ENCODE measurements at regions not wholly inside any gene's neighbourhood (a gene's known extent, or its start where the extent isn't known, plus 50 kb on each side); places are given as distances from the start of the nearest gene placed in this dataset.
A peak's percentile ranks its signal among the peaks of the same experiment; 100 is the strongest.

DNA sequence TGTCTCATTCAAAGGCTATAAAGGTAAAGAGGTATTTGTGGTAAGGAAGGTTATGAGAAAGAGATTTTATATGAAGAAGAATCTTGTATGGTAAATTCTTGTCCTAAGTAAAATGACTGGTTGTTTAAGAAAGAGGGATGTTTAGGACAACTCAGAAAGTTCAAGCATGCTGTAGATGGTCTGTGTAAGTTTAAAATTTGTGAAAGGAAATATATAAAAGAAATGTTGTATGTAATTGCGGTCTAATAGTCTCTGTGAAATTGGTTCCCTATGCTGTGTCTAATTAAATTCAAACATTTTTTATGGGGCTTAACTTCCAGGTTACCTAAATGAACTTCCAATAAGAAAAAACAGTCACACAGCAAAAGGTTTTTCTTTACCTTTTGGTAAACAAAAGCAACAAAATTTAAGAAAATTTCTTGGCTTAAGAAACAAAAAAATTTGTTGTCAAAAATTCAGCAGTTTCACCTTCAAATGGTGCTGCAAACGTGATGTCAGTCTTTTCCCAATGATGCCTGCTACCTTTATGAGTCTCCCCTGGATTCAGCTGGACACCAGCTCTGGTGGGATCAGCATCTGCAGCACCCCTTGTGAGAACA is 83.0 kb upstream of the FCN1 start:
- DNase-seq (ENCODE audit: low read depth, low spot score), result no peak
- in situ Hi-C loops (cut with HindIII; ENCODE audit: low pct_unique_long_range_greater_than_20kb, low sequenced_read_pairs), result no loop called here

DNA sequence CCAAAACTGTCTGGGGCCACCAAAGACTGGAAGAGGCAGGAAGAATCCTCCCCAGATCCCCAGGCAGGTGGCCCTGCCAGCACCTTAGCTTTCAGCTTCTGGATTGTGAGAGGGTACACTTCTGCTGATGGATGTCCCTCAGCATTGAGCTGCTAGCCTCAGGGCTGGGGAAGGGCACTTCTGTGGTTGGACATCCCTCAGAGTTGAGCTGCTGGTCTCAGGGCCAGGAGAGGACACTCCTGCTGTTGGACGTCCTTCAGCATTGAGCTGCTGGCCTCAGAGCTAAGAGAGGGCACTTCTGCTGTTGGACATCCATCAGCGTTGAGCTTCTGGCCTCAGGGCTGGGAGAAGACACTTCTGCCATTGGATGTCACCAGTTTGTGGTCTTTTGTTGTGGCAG is 83.8 kb upstream of the FCN1 start:
- in situ Hi-C loops (cut with HindIII; ENCODE audit: low pct_unique_long_range_greater_than_20kb, low sequenced_read_pairs), result no loop called here

DNA sequence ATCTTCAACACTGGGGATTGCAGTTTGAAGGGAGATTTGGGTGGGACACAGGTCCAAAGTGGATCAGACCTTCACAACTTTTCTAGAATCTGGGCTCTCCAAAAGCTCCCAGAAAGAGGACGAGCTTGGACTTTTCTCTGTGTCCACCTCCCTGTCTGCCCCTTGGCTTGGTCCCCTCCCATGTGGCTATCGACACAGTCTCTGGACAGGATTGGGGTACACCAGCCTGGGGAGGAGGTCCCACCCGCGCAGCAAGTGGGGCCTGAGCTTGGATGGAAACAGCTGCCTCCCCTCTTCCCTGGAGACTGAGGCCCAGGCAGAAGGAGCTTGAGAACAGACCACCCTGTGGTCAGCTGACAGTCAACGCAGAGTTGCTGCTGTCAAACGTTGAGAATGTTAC is 84.6 kb upstream of the FCN1 start:
- no peak for DNase-seq (ENCODE audit: low read depth, low spot score)
- in situ Hi-C loops (cut with HindIII; ENCODE audit: low pct_unique_long_range_greater_than_20kb, low sequenced_read_pairs), result no loop called here

More for the DNA sequence above, 83.8 kb upstream of the FCN1 start:
- no peak for DNase-seq (ENCODE audit: low read depth, low spot score)

DNA sequence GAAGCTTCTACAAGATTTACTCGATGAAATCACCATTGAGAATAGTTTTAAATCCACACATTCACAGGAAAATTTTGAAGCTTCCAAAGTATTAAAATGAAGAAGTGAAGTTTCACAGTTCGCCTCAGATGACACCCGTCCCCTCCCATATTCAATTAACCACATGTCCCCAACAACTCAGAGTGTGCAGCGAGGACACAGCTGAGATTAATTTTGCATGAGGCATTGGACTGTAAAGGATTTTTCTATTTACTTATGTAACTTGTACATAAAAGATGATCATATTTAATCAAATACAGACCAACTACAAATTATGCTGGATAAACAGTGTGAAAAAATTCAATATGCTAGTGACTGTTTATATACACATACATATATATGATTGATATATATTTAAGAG is 84.7 kb upstream of the OLFM1 start:
- no peak for DNase-seq (ENCODE audit: low read depth, low spot score)
- in situ Hi-C loops (cut with HindIII; ENCODE audit: low pct_unique_long_range_greater_than_20kb, low sequenced_read_pairs), result no loop called here

DNA sequence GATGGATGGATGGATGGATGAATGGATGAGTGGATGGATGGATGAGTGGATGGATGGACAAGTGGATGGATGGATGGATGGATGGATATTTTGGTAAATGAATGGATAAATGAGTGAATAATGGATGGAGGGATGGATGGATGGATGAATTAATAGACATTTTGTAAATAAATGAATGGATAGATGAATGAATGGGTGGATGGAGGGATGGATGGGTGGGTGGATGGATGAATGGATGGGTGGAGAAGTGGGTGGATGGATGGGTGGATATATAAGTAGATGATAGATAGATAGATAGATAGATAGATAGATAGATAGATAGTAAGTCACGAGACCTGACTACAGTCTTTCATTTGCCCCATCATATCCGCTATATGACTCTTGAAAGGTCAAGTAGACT is 82.7 kb upstream of the OLFM1 start:
- DNase-seq (ENCODE audit: low read depth, low spot score), result no peak
- in situ Hi-C loops (cut with HindIII; ENCODE audit: low pct_unique_long_range_greater_than_20kb, low sequenced_read_pairs), result no loop called here

DNA sequence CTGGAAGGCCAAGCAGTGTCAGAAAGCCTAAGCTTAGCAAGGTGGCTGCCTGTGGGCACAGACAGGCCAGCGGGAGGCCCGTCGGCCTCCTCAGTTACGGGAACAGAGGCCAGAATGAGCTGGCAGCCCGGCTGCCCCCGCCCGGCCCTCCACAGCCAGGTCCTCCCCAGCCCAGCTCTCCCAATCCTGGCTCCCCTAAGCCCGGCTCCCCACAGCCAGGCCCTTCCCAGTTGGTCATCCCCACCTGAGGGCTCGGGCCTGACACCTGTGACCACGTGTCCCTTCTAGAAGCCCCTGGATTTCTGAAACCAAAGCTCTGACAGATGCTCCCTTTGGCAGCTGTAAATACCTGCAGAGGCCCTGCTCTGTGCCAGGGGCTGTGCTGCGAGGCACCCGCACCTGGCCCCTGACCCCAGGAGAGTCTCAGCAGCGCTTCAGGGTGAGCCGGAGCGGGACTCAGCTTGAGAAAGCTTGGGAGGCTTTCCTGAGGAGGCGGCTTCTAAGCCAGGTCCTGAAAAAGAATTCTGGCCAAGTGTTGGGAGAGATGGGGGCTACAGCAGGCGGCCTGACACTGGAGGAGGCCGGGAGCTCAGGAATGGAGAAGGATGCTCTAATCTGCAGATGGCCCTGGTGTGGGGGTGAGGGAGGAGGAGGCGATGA is 80.4 kb upstream of the OLFM1 start:
- in situ Hi-C loops (cut with HindIII; ENCODE audit: low pct_unique_long_range_greater_than_20kb, low sequenced_read_pairs), result no loop called here
- DNase-seq (ENCODE audit: low read depth, low spot score), result no peak

DNA sequence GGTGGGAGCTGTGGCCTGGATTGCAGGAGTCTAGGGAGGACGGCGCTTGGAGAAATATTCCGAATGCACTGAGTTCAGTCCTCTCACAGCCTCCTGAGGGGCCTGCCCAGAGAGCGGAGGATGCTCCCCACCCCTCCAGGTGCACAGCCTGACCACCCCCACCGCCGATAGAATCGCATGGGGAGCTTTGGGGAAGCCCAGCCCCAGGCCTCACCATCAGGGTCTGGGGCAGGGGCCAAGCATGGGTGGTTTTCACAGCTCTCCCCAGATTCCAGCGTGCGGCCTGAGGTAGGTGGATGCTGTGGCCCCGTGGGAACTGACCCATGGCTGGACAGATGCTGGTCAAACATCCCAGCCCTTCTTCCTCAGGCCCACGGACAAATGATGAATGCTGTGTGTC is 79.9 kb upstream of the OLFM1 start:
- in situ Hi-C loops (cut with HindIII; ENCODE audit: low pct_unique_long_range_greater_than_20kb, low sequenced_read_pairs), result no loop called here
- no peak for DNase-seq (ENCODE audit: low read depth, low spot score)

DNA sequence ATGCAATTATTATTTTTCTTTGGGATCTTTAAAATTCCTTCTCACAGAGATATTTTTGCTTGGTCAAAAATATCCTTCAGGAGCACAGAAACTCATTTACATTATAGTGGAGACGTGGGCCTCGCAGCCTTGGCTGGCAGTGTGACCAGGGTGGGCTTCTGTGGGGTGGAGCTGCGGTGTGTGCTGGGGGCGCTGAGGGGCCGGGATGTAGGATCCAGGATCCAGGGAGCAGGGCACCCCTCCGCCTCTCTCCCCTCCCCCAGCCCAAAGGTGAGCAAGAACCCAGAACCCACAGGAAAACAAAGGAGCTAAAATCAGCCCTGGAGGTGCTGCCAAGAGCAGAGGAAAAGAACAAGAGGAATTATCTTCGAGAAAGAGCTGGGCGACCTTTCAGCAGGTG is 79.1 kb upstream of the OLFM1 start:
- no peak for DNase-seq (ENCODE audit: low read depth, low spot score)
- in situ Hi-C loops (cut with HindIII; ENCODE audit: low pct_unique_long_range_greater_than_20kb, low sequenced_read_pairs), result no loop called here

DNA sequence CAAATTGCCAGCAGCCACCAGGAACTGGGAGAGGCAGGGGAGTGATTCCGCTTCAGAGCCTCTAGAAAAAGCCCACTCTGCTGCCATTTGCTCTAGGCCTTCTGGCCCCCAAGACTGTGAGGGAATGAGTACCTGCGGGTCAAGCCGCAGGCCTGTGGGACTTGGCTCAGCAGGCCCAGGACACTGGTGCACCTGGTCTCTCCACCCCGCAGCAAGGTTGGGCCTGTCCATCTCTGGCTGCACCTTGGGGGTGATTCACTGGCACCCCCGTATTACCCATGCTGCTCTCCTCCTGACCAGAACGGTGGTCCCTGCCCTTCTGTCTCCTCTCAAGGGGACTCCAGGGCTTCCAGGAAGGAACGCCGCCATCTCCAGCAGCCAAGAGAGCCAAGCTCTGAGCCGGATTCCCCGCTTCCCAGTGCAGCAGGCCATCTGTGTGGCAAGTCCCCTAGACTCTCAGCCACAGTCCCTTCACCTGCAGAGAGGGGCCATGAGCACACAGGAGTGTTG is 78.4 kb upstream of the OLFM1 start:
- in situ Hi-C loops (cut with HindIII; ENCODE audit: low pct_unique_long_range_greater_than_20kb, low sequenced_read_pairs), result no loop called here

DNA sequence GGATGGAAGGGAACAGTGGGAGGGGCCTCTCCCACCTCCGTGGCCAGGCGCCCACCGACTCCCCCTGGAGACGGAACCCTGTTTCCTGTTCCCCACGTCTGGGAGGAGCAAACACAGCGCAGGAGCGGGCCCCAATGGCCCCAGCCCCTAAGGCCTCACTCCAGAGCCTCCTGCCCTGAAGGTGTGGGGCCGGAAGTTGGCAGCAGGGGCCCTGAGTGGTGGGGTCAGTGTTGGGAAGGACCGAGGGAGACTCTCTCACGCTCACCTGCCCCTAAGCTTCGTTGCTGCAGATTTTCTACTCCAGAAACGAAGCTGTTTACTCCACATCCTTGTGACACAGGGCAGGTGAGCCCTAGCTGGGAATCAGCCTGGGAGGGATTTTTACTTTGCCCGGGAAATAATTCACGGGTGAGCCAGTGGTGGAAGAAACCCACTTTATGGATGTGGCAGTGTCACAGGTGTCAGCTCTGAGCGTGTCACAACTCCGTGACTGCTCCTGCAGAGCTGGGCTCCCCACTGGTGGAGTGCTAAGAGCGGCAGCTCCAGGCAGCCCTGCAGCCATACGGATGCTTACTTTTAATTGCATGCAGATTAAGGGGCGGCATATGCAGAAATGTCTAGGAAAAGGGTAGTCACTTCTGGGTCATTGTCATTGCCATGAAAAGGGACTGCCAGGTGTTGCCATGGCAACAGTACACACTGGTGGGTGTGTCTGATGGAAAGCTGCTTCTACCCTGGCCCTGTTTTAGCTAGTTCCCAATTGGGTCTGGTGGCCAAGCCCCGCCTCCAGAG is 77.5 kb upstream of the OLFM1 start:
- in situ Hi-C loops (cut with HindIII; ENCODE audit: low pct_unique_long_range_greater_than_20kb, low sequenced_read_pairs), result no loop called here
- peak; percentile 6 for DNase-seq (ENCODE audit: low read depth, low spot score)

More for the DNA sequence above, 78.4 kb upstream of the OLFM1 start:
- DNase-seq (ENCODE audit: low read depth, low spot score), result no peak

DNA sequence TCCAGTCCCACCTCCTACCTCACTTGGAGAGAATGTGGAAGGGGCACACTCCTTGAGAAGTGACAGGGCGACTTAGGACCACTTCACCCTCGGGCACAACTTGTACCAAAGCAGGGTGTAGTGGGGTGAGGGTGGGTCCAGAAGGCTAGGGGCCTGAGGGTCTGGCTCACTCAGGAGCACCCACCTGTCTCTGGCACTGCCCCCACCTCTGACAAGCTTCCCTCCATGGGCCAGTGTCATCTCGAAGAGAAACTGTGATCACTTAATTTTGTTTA is 76.9 kb upstream of the OLFM1 start:
- no peak for DNase-seq (ENCODE audit: low read depth, low spot score)
- in situ Hi-C loops (cut with HindIII; ENCODE audit: low pct_unique_long_range_greater_than_20kb, low sequenced_read_pairs), result no loop called here

DNA sequence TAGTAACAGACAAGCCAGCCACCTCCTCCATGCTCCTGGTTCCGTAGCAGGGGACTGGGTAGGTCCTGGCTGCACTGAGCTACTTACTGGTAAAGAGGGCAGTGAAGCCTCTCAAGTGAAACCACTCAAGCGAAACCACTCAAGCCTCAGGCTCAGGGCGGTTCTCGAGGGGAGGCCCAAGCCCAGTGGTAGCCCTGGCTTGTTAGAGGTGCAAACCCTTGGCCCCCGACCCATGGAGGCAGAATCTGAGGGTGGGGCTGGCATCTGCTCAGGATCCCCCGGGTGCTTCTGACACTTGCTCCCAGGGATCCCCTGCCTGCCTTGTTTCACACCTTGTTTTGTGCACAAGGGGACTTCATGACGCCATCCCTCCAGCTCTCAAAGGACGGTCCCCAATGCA is 76.5 kb upstream of the OLFM1 start:
- in situ Hi-C loops (cut with HindIII; ENCODE audit: low pct_unique_long_range_greater_than_20kb, low sequenced_read_pairs), result no loop called here

DNA sequence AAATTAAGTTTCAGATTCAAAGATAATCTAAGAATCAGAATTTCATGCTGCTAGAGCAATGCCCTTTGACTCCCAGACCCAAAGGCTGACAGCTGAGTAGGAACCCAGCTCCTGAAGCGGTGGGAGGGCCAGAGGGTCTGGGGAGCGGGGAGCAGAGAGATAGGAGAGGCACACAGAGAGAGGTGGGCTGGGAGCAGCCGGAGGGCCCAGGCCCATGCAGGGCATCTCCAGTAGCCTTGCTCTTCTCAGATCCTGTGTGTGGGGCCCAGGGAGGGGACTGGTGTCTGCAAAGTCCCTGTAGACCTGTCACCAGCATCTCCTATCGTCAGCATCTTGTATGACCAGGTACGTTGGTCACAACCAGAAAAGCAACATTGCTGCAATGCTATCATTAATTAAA is 75.3 kb upstream of the OLFM1 start:
- in situ Hi-C loops (cut with HindIII; ENCODE audit: low pct_unique_long_range_greater_than_20kb, low sequenced_read_pairs), result no loop called here
- no peak for DNase-seq (ENCODE audit: low read depth, low spot score)

More for the DNA sequence above, 76.5 kb upstream of the OLFM1 start:
- DNase-seq (ENCODE audit: low read depth, low spot score), result no peak

DNA sequence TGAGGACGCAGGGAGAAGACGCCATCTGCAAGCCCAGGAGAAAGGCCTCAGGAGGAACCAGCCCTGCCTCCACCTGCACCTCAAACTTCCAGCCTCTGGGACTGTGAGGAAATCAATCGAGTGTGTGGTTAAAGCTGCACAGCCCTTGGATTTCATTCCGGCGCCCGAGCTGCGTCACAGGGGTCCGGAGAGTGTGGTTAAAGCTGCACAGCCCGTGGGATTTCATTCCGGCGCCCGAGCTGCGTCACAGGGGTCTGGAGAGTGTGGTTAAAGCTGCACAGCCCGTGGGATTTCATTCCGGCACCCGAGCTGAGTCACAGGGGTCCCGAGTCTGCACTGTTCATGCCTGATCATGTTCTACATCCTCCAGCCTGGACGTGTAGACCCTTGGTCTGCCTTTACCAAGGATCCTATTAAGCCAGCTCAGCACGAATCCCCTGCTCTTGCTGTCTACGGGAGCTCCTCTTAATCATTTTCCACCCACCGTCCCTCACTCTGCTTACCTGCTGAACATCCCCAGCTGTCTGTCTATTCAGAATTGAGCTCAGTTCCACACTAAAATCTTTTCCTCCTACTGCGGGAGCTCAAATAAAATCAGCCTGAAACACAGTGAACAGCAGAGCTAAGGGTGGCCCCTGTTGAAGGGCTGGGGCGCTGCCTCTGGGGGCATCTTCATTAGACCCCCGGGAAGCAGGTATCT is 73.0 kb upstream of the OLFM1 start:
- no peak for DNase-seq (ENCODE audit: low read depth, low spot score)
- in situ Hi-C loops (cut with HindIII; ENCODE audit: low pct_unique_long_range_greater_than_20kb, low sequenced_read_pairs), result no loop called here

DNA sequence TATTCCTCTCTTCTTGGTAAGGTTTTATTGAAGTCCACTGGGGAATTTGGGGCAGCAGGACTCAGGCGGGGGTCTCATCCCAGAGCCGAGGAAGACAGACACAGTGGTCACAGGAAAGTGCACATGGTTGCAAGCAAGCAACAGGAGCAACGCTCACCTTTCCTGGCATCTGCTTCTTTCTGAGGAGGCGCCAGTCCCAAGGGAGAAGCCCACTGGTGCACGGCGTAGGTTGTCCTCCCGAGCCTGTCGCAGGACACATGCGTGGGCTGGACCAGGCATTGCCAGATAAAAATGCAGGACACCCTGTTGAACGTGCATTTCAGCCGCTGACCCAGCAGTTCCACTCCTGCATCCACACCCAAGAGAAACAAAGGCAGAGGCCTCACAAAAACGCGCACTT is 72.4 kb upstream of the OLFM1 start:
- DNase-seq (ENCODE audit: low read depth, low spot score), result no peak
- in situ Hi-C loops (cut with HindIII; ENCODE audit: low pct_unique_long_range_greater_than_20kb, low sequenced_read_pairs), result no loop called here

DNA sequence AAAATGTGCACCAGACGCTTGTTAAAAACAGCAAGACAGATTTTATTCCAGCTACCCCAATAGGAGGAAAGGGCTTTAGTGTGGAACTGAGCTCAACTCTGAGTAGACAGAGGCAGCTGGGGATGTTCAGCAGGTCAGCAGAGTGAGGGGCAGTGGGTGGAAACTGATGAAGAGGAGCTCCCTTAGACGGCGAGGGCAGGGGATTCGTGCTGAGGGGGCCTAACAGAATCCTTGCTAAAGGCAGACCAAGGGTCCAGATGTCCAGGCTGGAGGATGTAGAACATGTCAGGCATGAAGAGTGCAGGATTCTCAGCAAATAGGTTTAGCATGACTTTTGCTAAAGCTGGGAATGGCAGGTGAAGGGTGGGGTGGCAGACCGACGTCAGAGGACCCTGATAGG is 71.9 kb upstream of the OLFM1 start:
- no peak for DNase-seq (ENCODE audit: low read depth, low spot score)
- in situ Hi-C loops (cut with HindIII; ENCODE audit: low pct_unique_long_range_greater_than_20kb, low sequenced_read_pairs), result no loop called here

DNA sequence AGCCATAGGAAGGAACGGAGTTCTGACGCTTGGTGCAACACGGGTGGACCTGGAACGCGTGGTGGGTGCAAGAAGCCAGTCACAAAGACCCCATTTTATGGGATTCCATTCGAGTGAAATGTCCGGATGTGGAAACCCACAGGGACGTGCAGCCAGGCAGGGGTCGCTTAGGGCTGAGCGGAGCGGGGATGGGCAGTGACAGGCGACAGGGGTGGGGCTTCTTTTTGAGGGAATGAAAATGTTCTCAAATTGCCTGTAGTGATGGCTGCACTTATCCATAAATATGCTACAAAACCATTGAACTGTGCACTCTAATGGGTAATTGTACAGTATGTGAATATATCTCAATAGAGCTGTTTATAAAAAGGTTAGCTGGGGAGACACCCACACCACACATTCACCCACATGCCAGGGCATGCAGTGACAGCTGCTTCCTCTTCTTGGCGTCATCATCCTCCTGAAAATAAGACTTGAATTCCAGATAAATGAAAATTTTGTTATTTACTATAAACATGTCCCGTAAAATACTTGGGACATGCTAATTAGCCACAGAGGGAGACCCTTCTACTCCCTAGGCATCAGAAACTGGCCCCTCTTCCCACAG is 71.3 kb upstream of the OLFM1 start:
- in situ Hi-C loops (cut with HindIII; ENCODE audit: low pct_unique_long_range_greater_than_20kb, low sequenced_read_pairs), result no loop called here
- DNase-seq (ENCODE audit: low read depth, low spot score), result no peak

DNA sequence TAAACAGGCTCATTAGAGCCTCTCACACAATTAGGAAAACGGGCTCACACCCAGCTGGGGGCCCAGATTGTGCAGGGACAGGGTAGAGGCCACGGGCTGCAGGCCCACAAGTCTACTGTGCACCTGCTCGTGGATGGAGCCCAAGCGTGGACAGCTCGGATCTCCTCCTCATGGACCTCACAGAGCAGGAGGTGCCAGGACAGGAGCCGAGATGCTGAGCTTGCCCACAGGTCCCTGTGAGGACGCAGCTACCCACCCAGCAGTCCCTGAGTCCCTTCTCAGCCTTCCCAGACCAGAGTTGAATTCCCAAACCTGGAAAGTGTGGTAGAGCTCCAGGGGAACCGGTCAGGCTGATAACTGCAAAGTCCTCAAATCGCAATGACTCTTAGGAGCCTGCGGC is 70.6 kb upstream of the OLFM1 start:
- DNase-seq (ENCODE audit: low read depth, low spot score), result no peak
- in situ Hi-C loops (cut with HindIII; ENCODE audit: low pct_unique_long_range_greater_than_20kb, low sequenced_read_pairs), result no loop called here

All from SK-MEL-5 (cell line).